NCI-H1694 (cell line): ENCODE measurements at regions not wholly inside any gene's neighbourhood (a gene's known extent, or its start where the extent isn't known, plus 50 kb on each side); places are given as distances from the start of the nearest gene placed in this dataset.
"Not testable (repeated sequence)": the region's sequence is repeated elsewhere in the genome, so short reads cannot be mapped to it uniquely, and the experiment has no call there.

Source experiments
- DNase-seq: peaks from one replicate; lab custom pipeline; 2025; lab: John Stamatoyannopoulos, UW

DNA sequence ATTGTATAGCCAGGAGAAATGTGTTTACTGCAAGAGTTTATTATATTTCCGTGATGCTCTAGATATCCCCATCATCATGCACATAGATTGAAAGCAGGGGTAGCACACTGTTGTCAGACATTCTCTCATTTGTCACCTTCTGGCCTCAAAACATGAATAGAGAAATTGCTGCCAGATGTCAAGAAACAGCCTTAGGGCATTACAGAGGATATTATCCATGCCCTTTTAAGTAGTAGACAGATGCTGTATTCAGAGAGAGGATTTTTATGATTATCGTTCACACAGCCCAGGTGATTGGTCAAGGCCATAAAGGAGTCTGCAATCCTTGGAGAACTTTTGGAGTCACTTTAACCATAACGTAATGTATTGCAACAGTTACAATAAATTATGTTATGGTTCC, 1961.5 kb upstream of the TENM3 start:
- DNase-seq: no peak

GRCh38 chr4:180284267-180284666, 1958.9 kb upstream of the TENM3 start:
- DNase-seq: no peak

DNA sequence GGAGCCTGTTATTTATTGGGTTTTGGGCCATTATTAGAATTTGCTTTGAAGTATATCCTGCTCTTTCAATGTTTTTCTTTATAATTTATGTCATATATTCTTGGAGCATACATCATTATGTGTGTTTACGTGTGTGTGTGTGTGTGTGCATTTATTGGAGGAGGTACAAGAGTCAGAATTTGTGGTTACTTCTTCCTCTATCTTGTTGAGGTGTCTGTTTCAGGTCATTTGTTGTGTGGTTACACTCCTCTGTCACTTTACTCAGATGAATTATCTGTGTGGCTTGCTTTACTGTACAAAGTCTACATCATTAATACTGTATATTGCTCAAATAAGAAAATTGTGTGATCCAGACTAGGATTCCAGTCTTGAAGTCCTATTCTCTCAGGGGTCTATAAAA, 1957.4 kb upstream of the TENM3 start:
- DNase-seq: no peak

- no peak for DNase-seq
Measured at GRCh38 chr4:180292339-180292738, 1950.9 kb upstream of the TENM3 start.

- DNase-seq: no peak
Measured at GRCh38 chr4:180296036-180296599, 1947.1 kb upstream of the TENM3 start.

DNA sequence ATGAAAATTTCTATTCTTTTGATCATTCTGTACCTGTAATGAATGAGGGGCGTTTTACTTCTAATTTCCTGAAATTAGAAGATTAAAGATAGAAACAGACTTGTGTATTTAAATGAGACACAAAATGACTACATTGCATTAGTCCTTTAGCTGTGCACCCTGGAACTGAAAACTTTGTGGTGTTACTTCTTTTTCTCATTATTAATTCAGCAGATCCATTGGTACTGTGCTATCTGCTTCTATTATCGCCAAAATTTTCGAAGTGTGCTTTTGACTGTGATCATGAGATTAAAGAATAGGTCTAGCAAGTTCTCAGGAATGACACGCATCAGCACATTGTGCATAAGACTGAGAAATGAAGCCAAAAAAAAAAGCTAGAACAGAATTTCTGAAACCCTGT, 1938.9 kb upstream of the TENM3 start:
- DNase-seq: no peak

DNA sequence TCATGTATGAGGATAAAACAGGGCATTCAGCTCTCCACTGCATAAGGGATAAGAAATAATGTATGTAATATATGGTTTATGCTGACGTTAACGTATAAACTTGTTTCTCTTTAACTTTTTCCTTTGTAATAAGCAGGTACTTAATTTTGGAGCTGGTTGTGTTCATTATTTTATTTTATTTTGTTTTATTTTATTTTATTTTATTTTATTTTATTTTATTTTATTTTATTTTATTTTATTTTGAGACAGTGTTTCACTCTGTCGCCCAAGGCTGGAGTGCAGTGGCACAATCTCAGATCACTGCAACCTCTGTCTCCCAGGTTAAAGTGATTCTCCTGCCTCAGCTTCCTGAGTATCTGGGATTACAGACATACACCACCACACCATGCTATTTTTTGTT, 1932.6 kb upstream of the TENM3 start:
- DNase-seq: no peak

GRCh38 chr4:180314972-180315371, 1928.2 kb upstream of the TENM3 start:
- no peak for DNase-seq

DNA sequence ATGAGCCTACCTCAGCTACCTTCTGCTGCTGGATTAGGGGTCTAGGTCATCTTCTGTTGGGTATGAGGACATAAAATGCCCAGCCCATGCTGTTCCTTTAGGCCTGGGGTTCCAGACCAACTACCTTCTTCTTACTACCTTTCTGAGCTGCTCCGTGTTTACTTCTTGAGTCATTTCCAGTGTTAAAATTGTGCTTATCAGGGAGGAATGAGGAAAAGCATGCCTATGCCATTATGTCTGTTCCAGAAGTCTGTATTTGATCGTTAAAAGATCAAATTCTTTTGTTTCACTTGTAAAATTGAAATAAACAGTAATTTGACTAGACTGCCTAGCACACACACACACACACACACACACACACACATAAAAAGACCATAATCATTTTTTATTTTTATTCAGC, 1912.7 kb upstream of the TENM3 start:
- no peak for DNase-seq

DNA sequence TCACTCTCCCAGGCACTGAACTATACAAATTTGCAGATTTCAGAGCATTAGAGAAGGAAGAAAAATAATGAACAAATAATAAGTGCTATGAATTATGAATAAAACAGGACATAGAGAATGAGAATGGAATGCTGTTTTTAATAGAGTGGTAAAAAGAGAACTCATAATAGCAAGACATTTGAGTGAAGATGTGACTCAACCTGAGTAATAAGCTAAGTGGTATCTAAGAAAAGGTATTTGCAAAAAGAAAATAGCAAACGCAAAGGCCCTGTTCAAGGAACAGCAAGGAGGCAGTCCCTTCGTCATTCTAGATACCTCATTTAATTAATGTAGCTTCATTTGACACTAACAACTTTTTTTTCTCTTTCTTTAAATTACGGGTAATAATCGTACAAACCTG, 1910.0 kb upstream of the TENM3 start:
- DNase-seq: no peak

- DNase-seq: no peak
Measured at GRCh38 chr4:180335566-180335965, 1907.6 kb upstream of the TENM3 start.

GRCh38 chr4:180336494-180337090, 1906.6 kb upstream of the TENM3 start:
- no peak for DNase-seq

DNA sequence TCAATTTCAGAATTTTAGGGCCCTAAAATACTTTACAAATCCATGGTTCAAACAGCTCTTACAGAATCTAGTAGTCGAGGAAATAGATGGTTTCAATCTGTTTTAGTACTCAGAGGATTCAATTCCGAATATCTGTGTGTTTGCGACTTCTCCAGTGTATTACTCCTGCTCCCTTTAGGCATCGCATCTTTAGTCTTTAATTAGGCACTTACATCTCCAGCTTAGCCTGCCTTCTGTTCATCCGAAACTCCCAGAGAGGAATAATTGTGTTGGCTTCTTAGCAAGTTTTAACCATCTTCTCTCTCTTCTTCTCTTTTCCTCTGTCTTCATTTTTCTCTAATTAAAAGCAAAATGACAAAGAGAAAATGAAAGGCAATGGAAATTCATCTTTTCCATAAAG, 1901.3 kb upstream of the TENM3 start:
- DNase-seq: no peak

DNA sequence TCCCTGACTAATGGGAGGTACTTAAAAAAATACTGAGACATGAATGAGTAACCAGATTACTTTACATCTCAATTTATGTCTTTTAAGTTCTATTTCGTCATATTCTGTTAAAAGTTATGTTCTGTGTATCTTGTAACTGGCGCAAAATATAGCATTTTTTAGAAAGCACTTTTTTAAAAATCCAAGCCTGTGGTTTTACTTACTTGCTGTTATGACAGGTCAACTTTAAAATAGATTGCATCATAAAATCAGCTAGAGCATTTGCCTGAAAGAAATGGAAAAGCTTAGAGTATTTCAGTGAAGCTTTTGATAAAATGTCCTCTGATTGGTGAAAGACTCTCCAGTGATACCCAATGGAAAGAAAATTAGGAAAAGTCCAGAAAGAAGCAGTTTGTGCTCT, 1892.3 kb upstream of the TENM3 start:
- no peak for DNase-seq

DNA sequence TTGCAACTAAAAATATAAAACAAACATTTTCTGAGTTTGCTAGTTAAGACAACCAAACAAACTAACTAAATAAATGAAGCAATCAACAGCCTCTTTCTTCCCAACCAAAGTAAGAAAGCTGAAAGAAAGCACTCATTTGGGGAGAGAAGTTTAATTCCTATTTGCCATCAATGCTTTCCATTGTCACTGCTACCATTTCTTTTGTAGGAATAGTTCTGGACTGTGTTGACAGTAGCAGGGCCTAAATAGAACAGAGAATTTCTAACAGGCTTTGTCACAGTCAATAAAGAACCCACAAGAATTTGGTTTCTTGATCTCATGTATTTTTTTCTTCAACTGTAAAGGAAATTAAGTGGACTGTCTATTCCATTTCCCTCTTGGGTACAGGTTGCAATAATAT, 1886.4 kb upstream of the TENM3 start:
- DNase-seq: no peak

- DNase-seq: not testable (repeated sequence)
Measured at GRCh38 chr4:180360113-180360512, 1883.1 kb upstream of the TENM3 start.

GRCh38 chr4:180363815-180364214, 1879.4 kb upstream of the TENM3 start:
- no peak for DNase-seq

DNA sequence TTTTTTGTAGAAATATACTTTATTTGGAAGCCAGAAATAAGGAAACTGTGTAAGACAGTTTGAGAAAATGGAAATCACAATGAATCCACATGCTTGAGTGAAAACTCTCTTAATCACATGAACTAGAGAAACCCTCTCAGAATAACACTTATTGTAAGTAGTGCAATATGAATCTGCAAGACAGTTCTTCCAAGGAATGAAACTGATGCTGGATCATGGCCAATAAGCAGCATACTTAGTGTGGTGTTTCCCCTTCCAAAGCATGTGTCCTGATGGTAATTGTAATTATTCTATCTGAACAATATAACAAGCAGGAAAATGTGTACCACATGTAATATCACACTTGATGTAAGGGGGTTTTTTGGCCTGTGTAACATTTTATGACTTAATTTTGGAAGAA, 1870.5 kb upstream of the TENM3 start:
- no peak for DNase-seq

GRCh38 chr4:180377741-180378140, 1865.5 kb upstream of the TENM3 start:
- no peak for DNase-seq

DNA sequence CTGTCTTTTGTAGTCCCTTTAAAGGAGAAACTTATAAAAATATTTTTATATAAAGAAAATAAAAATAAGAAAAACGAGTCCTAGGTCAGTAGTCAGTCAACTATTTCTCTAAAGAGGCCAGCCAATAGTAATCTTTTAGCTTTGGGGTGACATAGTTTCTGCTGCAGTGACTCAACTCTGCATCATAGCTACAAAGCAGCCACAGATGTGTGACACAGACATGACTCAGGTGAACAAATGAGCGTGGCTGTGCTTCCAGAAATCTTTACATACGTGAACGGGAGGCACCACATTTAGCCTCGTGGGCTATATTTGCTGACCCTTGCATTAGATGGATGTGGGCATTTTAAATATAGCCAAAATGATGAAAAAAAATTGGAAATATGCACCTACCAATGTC, 1862.5 kb upstream of the TENM3 start:
- DNase-seq: no peak

- DNase-seq: no peak
Measured at GRCh38 chr4:180391613-180392012, 1851.6 kb upstream of the TENM3 start.

DNA sequence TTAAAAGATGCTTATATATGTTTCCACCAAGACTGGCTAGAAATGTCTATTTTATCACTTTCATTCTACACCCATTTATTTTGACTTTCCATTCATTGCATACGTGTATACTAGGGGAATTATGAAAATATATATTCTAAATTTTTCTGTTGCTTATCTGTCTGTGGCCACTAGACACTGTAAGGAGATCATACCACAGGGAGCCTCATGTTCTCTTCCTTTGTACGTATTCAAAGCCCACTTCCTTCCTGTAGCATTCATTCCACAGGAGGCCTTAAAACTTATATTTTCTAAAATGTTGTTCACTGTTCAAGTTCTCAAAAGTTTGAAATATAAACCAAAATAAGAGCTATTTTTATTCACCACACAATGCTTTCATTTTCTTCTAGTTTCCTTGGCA, 1848.9 kb upstream of the TENM3 start:
- no peak for DNase-seq

DNA sequence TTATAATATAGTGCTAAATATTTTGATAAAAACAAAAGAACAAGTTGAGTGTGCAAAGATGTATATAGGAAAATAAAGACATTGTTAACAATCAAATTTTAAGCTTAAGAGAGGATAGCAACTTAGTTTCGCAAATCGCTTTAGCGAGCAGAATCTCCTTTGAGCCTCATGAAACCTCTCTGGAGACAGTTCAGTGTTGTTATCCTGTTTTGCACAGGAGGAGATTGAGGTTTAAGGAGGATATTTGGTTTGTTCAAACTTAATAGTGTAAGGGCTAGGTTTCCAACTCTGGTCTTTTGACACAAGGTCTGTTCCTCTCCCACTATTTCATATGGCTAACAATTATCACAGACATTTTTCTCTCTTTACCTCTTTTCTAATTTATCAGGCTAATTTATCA, 1848.5 kb upstream of the TENM3 start:
- no peak for DNase-seq

- DNase-seq: no peak
Measured at GRCh38 chr4:180398564-180398963, 1844.6 kb upstream of the TENM3 start.
